Transverse colon (tissue), 4 donors: ENCODE measurements at regions not wholly inside any gene's neighbourhood (a gene's known extent, or its start where the extent isn't known, plus 50 kb on each side); places are given as distances from the start of the nearest gene placed in this dataset.

Experiments
- POLR2AphosphoS5 ChIP-seq, 3 donors: sonication (generic); formaldehyde crosslinking; IDR thresholded peaks; one replicate each; pipeline ENCODE4 v1.6.1; 2016; ENCODE audit warnings: antibody characterized with exemption in 3 of 3
- TF ChIP-seq, protein P1 (sequence below), 5 experiments: fragments of 200-600 bp in 3 of 5; fragments of 450-650 bp in 2 of 5; sonication (generic) in 3 of 5; IDR thresholded peaks; 1 replicate in 2 of 5; 2 replicates in 3 of 5; pipeline ENCODE4 v1.5.1; 2016 to 2017; ENCODE audit warnings: antibody characterized with exemption in 5 of 5, inconsistent platforms in 3 of 5, mild to moderate bottlenecking in 2 of 5, moderate library complexity in 1 of 5

DNA sequence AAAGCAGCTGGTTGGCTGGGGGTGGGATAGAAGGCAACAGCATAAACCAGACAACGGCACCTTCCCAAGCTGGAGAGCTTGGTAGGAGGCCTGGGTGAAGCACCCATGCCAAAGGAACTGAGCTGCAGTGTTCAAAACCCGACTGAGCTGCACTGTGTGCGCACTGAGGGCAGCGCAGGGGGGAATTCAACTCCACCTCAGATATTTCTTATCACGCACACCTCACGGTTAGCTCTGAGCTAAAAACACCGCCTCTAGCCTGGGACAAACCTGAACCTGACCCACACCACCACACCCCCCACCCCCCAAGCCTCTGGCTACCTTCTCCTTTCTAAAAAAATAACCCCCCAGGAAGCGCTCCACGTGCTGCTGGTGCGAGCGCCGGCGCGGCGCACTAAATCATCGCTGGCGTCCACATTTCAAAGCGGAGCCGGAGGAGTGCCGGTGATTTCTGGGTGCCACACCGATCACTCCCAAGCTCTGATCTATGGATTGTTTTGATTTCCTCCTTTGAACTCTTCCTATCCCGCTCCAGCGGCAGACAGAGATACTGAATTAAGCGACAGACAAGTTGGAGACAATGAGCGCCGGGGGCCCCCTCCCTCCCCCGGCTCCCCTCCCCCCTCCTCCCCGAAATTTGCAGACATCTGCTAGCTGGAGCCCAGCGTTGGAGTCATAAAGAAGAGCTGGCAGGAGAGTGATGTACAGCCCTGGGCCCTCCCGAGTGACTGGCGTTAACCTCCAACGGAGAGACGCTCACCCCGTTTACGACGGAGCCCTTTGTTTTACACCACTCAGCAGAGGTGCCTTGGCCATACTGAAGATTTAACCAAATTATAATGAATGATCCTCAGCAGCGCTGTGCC, 85.0 kb downstream of the NOG start:
- TF ChIP-seq, protein P1, sequence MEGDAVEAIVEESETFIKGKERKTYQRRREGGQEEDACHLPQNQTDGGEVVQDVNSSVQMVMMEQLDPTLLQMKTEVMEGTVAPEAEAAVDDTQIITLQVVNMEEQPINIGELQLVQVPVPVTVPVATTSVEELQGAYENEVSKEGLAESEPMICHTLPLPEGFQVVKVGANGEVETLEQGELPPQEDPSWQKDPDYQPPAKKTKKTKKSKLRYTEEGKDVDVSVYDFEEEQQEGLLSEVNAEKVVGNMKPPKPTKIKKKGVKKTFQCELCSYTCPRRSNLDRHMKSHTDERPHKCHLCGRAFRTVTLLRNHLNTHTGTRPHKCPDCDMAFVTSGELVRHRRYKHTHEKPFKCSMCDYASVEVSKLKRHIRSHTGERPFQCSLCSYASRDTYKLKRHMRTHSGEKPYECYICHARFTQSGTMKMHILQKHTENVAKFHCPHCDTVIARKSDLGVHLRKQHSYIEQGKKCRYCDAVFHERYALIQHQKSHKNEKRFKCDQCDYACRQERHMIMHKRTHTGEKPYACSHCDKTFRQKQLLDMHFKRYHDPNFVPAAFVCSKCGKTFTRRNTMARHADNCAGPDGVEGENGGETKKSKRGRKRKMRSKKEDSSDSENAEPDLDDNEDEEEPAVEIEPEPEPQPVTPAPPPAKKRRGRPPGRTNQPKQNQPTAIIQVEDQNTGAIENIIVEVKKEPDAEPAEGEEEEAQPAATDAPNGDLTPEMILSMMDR (IDR thresholded peaks at IDR 0.05), result no peak
- no peak for TF ChIP-seq POLR2AphosphoS5 (IDR thresholded peaks at IDR 0.05)
